GM21723 (cell line): ENCODE measurements at regions not wholly inside any gene's neighbourhood (a gene's known extent, or its start where the extent isn't known, plus 50 kb on each side); places are given as distances from the start of the nearest gene placed in this dataset.

Experiments
- ATAC-seq: cut with Tn5 transposase; IDR thresholded peaks from one replicate; pipeline ENCODE4 v1.9.1; 2021; ENCODE audit warnings: mild to moderate bottlenecking, moderate library complexity; ENCODE audit not compliant: unreplicated experiment

GRCh38 chr13:80475718-80476117 lies 134.8 kb upstream of the SPRY2 start:
- ATAC-seq = no peak

DNA sequence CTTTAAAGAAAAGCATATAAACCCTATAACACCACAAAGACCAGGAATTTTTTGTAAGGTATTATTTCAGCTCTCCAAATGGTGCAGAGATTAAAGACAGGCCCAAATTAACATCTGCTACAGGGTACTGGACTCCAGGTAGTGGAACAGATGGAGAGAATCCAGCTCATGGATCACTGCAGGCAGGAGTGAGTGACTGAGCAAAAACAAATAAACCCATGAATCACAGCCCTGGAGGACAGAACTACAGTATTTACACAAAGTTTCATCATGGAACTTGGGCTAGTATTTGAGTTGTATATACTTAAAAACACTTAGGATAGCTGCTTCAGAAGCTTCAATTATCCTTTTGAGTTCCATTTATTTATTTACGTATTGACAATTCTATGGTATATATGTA lies 132.8 kb upstream of the SPRY2 start:
- no peak for ATAC-seq

GRCh38 chr13:80469853-80470381 lies 129.0 kb upstream of the SPRY2 start:
- ATAC-seq = no peak

DNA sequence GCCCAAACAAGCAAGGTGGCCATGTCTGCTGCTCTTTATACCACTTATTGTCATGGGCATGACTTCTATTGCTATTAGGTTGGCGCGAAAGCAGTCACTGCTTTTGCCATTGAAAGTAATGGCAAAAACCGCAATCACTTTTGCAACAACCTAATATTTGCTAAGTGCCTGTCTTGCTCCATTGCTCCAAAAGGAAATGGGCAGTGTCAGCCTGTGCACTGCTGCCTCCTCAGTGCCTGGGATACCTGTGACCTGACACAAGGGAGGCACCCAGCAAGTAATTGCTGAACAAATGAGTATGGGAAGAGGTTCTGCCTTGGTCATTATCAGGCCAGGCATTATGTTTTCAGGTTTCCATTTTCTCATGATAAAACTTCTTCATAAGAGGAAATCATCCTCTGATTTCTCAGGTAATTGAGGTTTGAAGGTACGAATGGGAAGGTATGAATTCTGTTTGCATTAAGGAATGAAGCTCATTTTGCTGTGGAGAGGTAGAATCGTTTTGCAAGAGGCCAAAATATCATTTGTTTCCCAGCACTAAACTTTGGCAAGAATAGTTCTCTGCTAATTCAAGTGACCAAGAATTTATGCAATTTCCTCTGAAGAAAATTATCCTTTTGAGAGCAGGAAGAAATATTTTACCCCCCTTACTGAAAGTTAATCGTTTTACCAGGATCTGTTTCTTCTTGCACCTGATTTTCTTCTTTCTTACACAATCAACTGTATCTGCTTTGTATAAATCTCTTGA lies 128.4 kb upstream of the SPRY2 start:
- ATAC-seq = no peak

GRCh38 chr13:80465321-80465720 lies 124.4 kb upstream of the SPRY2 start:
- ATAC-seq = no peak

GRCh38 chr13:80463673-80464352 lies 122.9 kb upstream of the SPRY2 start:
- ATAC-seq = no peak

GRCh38 chr13:80462567-80462966 lies 121.6 kb upstream of the SPRY2 start:
- no peak for ATAC-seq

GRCh38 chr13:80462037-80462436 lies 121.1 kb upstream of the SPRY2 start:
- no peak for ATAC-seq

DNA sequence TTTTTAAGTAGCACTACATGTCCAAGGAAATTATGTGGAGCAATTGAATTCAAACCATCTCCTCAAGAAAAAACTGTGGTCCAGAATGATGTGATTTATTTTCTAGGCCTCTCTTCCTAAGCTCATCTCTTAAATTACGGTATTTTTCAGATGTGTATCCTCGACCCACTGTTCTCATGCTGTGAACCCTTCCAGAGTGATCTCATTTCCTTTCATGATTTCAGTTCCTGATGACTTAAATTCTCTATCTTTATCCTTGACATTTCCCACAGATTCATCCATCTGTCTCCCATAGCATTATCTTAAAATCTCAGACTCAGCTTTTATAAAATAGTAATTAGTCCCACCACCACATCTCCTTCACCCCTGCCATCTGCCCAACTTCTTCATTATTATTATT lies 117.6 kb upstream of the SPRY2 start:
- ATAC-seq = no peak

DNA sequence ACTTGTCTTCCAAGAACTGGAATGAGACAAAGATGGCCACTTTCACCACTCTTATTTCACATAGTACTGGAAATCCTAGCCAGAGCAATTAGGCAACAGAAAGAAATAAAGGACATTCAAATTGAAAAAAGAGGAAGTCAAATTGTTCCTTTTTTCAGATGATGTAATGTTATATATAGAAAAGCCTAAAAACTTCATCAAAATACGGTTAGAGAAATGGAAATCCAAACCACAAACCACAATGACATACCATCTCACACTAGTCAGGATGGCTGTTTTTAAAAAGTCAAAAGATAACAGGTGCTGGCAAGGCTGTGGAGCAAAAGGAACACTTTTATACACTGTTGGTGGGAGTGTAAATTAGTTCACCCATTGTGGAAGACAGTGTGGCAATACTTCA lies 113.3 kb upstream of the SPRY2 start:
- ATAC-seq = peak; percentile 87

- ATAC-seq = no peak
Observed at GRCh38 chr13:80452279-80452678, 111.4 kb upstream of the SPRY2 start.

GRCh38 chr13:80451641-80452040 lies 110.7 kb upstream of the SPRY2 start:
- ATAC-seq = no peak

GRCh38 chr13:80450386-80450785 lies 109.5 kb upstream of the SPRY2 start:
- ATAC-seq = no peak

DNA sequence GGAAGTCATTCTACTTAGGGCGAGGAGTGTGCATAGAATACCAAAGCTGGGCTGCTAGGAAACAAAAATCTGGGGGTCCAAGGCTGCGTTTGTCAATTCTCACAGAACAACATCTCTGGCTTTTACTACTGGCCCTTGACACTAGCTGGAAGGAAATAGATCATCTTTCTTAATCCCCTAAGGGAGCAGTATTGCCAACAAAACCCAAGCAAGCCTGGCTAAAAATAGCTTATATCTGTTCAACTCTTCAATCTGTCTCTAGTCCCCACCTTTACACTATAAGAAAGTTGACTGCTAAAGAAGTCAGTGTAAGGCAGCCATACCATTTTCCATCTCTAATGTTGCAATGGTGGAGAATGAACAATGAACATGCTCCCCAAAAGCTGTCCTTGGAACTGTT lies 107.8 kb upstream of the SPRY2 start:
- no peak for ATAC-seq

DNA sequence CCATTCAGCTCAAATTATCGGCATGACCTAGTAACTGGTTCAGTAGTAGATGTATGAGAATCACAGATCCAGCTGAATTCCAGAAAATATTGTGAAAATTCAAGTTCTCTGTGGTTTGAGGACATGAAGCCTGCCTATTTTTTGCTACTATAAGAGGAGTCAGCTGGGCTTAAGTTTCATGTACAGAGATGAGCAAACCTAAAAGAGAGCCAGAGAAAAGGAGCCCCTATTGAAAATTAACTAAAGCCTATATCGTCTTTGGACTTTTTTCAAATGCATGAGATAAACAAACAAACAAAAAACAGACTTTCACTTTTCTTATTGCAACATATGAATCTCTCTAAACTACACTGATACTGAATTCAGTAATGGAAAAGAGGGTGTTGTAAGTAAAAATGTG lies 106.8 kb upstream of the SPRY2 start:
- no peak for ATAC-seq

DNA sequence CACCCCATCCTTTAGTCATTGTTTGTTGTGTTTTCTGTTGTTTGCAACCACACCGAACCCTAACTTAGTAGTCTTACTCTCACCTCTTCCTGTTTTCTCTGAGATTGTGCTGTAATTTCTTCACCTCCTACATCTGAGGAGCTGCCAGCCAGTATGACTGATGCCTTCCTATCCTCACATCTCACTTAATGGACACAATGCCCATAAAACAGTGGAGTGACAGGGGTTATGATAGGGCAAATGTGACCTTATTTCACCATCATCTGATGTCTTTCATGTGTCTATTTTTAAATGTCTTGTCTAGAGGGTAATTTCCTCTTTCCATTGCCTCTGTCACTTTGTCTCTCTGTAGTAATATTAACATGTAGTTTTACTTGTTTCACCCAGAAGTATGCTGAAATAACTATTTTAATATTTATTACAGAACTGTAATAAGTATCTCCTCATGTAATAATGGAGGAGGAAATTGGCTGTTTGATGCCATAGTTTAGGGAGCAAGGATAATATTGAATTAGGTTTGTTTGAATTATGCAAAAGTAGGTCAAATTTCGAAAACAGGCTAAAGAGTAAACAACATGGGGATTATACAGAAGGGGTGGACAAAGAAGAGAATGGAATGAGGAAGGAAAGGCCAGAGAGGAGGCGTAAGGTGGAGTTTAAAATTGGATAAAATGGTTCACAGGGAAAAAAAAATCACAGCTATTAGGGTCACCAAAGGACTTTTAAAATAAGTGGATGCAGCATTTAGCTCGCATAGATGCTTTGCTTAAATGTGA lies 103.5 kb upstream of the SPRY2 start:
- no peak for ATAC-seq

DNA sequence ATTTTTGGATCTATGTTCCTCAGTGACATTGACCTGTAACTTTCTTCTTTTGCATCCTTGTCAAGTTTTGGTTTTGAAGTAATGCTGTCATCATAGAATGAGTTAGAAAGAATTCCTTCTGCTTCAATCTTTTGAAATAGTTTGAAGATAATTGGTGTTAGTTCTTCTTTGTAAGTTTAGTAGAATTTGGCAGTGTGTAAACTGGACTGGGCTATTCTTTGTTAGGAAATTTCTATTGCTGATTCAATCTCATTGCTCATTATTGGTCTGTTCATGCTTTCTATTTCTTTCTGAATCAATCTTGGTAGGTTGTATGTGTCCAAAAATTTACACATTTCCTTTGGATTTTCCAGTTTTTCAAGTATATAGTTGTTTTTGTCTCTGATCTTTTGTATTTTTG lies 101.7 kb upstream of the SPRY2 start:
- no peak for ATAC-seq

DNA sequence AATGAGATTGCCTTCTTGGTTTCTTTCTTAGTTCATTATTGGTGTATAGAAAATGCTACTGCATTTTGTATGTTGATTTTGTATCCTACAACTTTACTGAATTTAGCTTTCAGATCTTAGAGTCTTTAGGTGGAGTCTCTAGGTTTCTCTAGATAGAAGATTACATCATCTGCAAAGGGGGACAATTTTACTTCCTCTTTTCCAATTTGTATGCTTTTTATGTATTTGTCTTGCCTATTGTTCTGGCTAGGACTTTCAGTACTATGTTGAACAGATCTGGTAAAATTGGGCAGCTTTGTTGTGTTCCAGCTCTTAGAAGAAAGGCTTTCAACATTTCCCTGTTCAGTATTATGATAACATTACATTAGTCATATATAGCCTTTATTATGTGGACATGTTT lies 101.0 kb upstream of the SPRY2 start:
- ATAC-seq = peak; percentile 83

DNA sequence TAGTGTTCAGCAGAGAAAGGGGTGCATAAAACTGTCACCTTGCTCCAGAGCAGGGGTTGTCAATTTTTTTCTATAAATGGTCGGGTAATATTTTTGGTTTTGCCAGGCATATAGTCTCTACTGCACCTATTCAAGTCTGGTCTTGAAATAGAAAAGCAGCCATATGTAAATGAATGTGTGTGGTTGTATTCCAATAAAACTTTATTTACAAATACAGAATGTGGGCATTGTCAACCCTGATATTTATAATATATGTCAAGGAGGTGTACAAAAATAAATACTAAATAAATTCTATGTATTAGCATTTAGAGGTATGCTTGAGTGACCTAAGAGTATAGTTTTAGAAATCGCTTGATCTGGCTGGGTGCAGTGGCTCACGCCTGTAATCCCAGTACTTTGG lies 97.6 kb upstream of the SPRY2 start:
- ATAC-seq = no peak

- ATAC-seq = no peak
Observed at GRCh38 chr13:80437231-80437630, 96.3 kb upstream of the SPRY2 start.

- ATAC-seq = no peak
Observed at GRCh38 chr13:80436571-80437169, 95.7 kb upstream of the SPRY2 start.
